ENCODE measurements at regions not wholly inside any gene's neighbourhood (a gene's known extent, or its start where the extent isn't known, plus 50 kb on each side); places are given as distances from the start of the nearest gene placed in this dataset.

DNA sequence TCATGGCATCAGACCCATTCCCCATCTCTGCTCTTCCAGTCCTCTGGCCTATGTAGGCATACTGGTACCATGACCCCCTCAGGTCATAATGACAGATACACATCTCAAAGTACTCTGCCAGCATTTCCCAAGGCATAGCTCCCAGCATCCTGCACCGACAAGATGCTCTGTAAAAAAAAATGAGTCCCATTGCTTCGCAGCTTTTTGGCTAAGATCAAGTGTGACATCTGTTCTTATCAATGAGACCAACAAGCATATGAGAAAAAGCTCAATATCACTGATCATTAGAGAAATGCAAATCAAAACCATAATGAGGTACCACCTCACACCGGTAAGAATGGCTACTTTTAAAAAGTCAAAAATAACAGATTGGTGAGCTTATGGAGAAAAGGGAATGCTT, 463.9 kb upstream of the PROK2 start:
- TF ChIP-seq, protein P1, sequence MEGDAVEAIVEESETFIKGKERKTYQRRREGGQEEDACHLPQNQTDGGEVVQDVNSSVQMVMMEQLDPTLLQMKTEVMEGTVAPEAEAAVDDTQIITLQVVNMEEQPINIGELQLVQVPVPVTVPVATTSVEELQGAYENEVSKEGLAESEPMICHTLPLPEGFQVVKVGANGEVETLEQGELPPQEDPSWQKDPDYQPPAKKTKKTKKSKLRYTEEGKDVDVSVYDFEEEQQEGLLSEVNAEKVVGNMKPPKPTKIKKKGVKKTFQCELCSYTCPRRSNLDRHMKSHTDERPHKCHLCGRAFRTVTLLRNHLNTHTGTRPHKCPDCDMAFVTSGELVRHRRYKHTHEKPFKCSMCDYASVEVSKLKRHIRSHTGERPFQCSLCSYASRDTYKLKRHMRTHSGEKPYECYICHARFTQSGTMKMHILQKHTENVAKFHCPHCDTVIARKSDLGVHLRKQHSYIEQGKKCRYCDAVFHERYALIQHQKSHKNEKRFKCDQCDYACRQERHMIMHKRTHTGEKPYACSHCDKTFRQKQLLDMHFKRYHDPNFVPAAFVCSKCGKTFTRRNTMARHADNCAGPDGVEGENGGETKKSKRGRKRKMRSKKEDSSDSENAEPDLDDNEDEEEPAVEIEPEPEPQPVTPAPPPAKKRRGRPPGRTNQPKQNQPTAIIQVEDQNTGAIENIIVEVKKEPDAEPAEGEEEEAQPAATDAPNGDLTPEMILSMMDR (IDR thresholded peaks at IDR 0.05) = no peak
- TF ChIP-seq, protein P2, sequence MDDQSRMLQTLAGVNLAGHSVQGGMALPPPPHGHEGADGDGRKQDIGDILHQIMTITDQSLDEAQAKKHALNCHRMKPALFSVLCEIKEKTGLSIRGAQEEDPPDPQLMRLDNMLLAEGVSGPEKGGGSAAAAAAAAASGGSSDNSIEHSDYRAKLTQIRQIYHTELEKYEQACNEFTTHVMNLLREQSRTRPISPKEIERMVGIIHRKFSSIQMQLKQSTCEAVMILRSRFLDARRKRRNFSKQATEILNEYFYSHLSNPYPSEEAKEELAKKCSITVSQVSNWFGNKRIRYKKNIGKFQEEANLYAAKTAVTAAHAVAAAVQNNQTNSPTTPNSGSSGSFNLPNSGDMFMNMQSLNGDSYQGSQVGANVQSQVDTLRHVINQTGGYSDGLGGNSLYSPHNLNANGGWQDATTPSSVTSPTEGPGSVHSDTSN (IDR thresholded peaks at IDR 0.05) = no peak
- TF ChIP-seq EP300 (IDR thresholded peaks at IDR 0.05; ENCODE audit: borderline replicate concordance in 1 of 2, low read depth in 1 of 2, low read length in 1 of 2) (no peak), TCF12 (IDR thresholded peaks at IDR 0.05) (no peak), YY1 (IDR thresholded peaks at IDR 0.05; ENCODE audit: low read depth) (no peak), MXI1 (IDR thresholded peaks at IDR 0.05; ENCODE audit: low read depth, low read length) (no peak), RFX5 (IDR thresholded peaks at IDR 0.05; ENCODE audit: low read length) (no peak), SMC3 (IDR thresholded peaks at IDR 0.05; ENCODE audit: low read depth, low read length) (no peak), FOXM1 (IDR thresholded peaks at IDR 0.05; ENCODE audit: low read depth) (no peak), POLR2AphosphoS5 (IDR thresholded peaks at IDR 0.05; ENCODE audit: low read depth, low read length) (no peak)
- TF ChIP-seq, protein P3, sequence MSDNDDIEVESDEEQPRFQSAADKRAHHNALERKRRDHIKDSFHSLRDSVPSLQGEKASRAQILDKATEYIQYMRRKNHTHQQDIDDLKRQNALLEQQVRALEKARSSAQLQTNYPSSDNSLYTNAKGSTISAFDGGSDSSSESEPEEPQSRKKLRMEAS (IDR thresholded peaks at IDR 0.05; ENCODE audit: low read depth) = no peak
- TF ChIP-seq, protein P4, sequence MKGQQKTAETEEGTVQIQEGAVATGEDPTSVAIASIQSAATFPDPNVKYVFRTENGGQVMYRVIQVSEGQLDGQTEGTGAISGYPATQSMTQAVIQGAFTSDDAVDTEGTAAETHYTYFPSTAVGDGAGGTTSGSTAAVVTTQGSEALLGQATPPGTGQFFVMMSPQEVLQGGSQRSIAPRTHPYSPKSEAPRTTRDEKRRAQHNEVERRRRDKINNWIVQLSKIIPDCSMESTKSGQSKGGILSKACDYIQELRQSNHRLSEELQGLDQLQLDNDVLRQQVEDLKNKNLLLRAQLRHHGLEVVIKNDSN (IDR thresholded peaks at IDR 0.05; ENCODE audit: borderline replicate concordance, low read depth) = no peak
